ENCODE measurements at regions not wholly inside any gene's neighbourhood (a gene's known extent, or its start where the extent isn't known, plus 50 kb on each side); places are given as distances from the start of the nearest gene placed in this dataset.

DNA sequence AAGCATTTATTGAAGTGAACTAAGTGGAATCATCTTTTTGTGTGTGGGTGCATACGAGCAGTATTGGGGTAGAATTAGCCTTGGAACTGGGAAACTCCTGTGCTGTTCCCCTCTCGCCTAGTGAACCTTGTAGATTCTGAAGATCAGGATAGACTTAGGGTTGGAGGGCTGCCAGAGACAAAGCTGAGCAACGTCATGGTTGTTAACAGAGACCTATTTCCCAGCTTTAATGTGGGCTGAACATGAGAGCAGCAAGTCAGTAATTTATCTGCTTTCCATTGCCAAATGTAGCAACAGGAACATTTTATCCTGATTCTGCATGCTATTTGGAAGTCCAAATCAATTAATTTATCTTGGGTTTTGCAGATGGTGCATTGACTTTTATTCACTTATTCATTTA is 246.6 kb downstream of the IL20RB start:
- no peak for DNase-seq (ENCODE audit: low read depth, low spot score)

DNA sequence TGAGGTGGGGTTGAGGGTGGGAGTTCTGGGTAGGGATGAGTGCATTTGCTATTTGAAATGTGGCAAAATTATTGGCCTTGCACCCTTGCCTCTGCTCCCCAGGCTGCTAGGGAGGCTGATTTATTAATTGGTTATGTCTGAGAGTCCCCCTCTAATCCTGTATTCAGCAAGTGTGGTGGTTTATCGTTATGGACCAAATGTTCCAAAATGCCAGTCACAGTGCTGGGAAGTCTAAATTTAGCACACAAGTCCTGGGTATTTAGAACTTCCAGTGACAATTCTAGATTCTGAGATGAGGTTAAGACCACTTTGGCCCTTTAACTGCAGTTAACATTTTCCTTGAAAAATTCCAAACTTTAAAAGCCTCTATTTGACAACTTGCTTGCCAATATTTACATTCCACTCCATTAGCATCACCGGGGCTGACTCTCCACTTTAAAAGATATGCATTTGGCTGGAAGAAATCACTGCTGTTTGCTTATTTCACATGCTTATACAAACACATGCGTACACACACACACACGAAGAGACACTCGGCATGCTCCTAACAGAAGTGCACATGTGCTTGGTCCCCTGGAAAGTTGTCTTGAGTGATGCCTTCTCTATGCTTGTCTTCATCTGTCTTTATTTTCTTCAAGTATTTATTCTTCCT is 247.7 kb downstream of the IL20RB start:
- DNase-seq (ENCODE audit: low read depth, low spot score): peak; percentile 41

DNA sequence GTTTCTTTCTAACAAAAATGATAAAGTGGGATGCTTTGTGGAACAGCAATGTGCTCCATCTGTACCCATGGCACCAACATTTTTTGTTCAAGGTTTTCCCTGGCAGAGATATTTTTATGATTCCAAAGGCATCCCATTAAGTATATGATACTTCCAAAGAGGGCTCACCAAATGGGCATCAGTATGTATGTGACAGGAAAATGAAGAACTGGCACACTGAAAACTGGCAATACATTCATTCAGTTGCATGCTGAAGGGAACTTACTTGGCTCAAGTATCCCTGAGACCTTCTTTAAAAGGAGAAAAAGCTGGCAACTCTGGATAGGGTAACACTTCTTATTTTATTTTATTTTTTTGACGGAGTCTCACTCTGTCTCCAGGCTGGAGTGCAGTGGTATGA is 249.8 kb downstream of the IL20RB start:
- no peak for DNase-seq (ENCODE audit: low read depth, low spot score)

DNA sequence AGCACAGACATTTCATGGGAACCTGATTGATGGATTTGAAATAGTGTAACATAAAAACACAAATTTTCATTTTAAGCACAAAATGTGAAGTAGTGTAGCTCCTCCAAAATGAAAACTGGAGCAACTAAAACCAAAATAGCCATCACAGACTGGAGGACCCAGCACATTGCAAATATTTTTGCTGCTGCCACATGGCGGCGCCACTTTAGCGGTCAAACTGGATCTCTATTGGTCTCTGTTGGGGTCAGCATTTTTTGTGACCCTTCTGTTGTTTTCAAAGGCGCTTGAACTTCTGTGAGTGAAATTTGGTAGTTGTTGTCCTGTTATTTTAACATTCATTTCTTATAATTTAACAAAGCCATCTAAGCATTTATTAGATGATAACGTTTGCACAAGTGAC is 259.9 kb downstream of the IL20RB start:
- no peak for DNase-seq (ENCODE audit: low read depth, low spot score)

DNA sequence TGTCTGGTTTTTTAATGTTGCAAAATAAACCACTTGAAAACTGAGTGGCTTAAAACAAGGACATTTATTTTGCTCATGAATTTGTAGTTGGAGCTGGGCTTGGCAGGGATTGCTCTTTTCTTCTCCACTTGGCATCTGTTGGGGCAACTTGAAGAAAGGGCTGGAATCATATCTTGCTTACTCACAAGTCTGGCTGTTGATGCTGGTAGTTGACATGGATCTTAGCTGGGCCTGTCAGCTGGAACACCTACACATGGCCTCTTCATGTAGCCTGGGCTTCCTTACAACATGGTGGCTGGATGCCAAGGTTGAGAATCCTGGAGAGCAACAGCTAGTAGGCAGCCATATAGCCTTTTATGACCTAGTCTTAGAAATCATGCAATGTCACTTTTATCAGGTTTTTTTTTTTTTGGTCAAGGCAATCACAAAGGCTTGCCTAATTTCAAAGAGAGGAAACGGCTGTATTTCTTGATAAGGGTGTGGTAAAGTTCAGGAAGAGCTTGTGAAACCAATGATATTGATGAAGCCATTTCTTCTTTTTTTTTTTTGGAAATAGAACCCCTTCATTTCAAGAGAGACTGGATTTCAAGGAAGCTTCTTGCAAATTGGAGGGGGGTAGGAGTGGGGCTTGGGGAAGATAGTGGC is 262.1 kb downstream of the IL20RB start:
- no peak for DNase-seq (ENCODE audit: low read depth, low spot score)

DNA sequence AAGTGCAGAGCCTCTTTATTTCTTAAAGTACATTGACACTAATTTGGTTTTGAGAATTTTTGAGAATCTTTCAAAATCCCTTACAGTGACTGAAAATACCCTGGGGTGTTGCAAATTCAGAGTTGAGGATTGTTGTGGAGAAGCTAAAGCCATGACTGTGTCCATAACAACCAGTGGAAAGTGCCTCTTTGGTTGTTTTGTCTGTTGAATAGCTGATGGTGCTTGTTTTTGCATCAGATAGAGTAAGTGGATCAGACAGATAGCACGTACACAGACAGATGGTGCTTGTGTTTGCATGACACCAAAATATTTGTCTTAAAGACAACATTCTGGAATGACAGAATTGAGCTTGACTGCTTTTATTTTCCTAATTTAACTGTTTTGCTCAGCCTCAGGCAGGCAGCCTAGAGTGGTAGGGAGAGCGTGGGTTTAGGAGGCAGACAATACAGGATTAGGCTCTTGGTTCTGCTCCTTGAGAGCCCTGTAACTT is 265.0 kb downstream of the IL20RB start:
- DNase-seq (ENCODE audit: low read depth, low spot score): no peak

DNA sequence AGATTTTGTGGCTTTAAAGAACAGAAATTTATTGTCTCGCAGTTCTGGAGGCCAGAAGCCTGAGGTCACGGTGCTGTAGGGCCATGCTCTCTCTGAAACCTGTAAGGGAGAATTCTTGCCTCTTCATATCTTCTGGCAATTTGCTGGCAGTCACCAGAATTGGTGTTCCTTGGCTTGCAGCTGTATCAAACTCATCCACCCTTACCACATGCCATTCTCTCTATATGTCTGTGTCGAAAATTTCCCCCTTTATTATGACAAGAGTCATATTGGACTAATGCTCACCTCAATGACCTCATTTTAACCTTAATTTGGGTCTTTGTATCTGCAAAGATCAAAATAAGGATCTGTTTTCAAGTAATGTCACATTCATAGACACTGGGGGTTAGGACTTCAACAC is 266.7 kb downstream of the IL20RB start:
- DNase-seq (ENCODE audit: low read depth, low spot score): no peak

DNA sequence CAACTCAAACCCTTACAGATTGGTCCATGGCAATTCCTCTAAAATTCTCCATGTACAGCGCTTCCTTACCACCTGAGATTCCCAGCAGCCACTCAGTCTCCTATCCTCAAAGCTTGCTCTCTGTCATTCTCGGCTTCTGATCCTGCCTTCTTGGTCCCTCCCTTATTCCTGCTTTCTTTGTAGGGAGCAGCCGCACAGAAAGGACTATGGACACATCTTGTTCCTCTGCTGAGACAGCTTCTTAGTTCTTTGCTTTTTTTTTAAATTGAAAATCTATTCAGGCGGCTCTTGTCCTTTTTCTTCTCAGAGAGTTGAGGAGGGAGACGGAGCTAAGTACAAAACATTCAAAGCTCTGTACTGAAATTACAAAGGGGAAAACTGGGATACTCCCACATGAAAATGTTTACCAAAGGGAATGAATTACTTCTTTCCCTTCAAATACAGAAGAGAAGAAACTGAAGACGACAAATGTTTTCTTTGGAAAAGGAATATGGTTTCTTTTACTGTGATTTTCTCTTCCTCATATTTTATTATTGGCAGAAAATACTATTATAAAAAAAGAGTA is 285.1 kb downstream of the IL20RB start:
- DNase-seq (ENCODE audit: low read depth, low spot score): no peak

DNA sequence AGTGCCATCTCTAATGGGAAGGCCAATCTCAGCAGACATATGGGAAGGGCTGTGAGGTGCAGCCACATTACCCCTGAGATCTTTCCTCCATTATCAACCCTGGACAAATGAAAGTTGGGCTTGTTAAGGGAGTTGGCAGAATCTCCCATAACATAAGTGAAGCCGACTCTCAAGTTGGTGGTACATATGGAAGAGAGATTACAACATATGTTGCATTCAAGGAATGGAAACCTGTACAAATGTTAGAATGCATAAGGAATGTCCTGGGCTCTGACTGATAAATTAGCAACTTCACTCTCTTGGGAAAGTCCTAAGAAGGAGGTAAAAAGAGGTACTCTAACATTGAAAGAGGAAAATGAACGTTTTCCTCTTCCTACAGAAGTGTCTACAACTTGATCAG is 288.7 kb downstream of the IL20RB start:
- DNase-seq (ENCODE audit: low read depth, low spot score): no peak

DNA sequence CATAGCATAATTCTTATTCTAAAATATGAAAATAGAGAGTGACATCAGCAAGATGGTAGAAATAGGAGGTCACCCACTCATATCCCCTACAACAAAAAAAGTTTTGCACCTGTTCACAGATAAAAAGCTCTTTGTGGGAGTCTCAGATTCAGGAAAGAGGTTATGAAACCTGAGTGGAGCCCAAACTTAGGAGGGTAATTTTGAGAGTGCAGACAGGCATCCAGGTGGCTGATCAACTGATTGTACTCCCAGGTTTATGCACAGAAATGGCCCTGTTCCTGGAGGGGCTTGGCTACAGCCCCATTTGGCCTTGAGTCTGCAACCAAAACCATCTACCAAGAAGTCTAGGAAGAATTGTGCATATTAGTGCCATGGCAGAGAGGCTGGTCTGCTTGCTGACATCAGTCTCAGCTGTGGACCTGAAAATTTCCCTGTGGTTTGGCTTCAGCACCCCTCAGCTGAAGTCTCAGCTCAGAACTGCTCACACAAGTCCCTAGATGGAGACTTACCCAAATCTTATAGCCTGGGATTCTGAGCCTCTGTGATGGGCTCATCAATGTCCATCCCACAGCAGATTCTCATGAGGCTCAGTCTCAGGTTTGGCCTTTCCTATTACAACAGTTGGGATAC is 291.6 kb downstream of the IL20RB start:
- DNase-seq (ENCODE audit: low read depth, low spot score): no peak

DNA sequence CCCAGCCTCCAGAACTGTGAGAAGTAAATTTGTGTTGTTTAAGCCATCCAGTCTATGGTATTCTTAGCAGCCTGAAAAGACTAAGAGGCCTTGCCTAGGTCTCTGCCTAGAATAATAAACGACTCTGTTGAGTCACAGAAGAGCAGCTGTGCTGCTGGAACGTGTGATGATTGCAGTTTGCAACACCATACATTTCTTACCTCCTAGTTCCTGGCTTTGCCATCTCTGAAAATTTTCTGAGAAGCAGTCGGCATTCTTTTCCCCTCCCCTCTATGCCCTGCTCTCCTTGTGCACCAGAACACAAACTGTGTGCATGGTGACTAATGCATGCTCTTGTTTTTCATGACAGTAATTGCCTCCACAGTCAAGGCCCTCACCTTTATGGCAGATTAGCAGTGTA is 301.3 kb downstream of the IL20RB start:
- DNase-seq (ENCODE audit: low read depth, low spot score): no peak

DNA sequence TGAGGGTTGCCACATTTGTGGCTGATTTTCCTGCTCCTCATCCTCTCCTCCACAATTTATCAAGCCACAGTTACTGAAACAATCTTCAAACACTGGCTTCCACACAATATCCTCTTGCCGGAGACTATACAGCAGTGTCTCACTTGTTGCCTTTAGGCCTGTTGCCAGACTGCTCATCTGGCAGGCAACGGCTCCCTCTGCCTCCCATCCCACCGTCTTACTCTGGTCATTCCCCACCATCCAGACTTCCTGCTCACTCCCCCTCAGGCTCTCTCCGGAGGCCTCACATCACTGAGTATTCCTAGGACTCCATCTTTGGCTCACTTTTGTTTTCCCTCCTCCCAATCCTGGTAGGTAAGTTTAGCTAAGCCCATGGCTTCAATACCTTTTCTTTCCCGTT is 301.9 kb downstream of the IL20RB start:
- DNase-seq (ENCODE audit: low read depth, low spot score): no peak

DNA sequence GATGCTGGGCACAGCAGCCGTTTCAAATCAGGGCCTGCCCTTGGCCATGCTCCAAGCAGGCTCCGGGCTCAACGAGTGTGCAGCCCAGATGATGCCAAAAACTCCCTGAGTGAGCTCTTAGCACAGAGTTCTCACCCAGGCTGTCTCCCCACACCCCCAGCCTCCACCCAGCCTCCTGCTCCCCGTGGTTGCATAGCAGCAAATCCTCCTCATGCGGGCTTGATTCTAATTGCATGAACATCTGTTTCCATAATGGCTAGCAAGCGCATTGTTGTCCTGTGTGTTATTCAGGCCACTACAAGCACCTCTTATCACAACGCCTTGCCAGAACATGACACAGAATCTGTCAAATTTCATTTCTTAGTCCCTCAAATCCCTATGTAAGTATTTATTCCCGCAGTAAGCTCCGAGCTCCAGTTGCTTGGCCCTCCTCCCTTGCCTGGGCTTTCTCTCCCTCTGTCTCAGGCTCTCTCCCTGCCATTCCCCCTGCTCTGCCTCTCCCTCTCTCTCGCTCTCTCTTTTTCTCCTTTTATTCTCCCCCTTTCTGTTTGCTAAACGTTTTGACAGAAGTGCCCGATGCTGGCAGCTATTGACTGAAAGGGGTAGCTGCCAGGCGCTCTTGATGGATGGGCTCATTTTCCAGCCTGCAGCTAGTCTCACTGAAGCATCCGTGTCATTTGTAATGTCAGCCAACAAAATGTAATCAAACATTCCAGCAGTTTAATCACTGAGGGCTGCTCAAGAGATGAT is 306.5 kb downstream of the IL20RB start:
- DNase-seq (ENCODE audit: low read depth, low spot score): no peak

DNA sequence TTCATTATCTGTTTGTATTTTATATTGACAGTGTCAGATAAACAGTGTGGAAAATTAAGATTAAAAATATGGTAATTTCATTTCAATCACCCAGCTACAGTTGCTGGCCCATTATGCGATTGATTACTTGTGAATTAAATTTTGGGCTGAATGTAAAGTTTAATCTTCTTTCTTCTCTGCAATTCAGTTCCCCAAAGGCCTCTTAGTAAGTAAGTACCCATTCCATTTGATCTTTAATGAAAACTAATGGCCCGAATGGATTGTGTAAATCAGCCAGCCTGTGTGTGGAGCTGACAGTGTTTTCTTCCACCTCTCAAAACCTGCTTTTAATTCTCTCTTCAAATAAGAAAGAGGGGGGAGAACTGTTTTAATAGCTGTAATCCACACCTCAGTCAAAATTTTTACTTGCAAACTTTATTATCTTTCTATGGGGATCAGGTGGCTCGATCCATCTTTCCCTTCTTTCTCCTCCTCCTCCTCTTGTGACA is 307.1 kb downstream of the IL20RB start:
- DNase-seq (ENCODE audit: low read depth, low spot score): no peak

DNA sequence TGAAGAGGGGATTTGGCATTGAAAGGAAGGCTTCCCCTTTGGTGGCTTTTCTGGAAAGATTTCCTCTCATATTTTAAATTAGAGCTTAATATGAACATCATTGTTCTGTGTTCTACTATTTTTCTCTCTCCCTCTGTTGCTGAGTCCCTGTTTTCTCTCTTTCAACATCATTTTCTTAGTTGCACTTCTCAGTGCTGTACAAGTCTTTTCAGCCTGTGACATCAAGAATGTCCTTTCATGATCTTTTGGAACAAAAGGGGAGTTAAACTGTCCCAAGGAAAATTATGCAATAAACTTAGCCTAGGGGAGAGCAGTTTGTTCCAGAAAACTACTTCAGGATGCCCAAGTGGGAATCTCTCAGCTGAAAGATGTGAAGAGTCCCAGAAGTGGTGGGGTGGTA is 325.1 kb downstream of the IL20RB start:
- DNase-seq (ENCODE audit: low read depth, low spot score): no peak

DNA sequence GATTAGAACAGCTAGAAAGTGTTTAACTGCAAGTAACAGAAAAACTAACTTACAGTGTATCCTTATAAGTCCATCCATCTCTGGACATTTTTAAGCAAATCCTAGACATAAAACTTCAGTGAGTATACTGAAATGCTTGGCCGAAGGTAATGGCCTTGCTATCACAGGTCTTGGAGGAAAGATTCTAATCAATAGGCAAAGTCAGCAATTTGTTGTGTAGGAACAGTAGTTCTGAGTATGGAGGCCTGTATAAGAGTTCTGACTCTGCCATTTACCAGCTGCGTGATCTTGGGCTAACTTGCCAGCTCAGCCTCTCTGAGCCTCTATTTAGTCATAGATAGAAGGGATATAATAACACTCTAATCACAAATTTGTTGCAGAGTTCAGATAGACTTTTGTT is 328.1 kb downstream of the IL20RB start:
- DNase-seq (ENCODE audit: low read depth, low spot score): no peak

DNA sequence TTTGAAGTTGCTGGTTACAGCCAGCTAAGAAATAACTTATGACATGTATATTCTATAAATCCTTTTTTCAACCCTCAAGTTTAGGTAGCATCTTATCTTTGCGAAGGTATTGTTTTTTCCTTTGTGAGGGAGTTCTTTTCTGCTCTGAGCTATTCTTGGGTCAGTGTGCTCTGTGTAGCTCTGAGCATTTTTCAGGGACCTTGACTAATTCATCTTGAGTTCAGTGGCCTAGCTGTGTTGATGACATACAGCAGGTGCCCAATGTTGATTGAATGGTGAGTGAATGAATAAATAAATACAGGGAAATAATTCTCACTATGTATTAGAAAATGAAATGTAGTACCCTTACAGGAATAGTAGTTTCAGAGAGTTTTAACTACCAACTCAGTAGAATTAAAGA is 335.3 kb downstream of the IL20RB start:
- no peak for DNase-seq (ENCODE audit: low read depth, low spot score)

DNA sequence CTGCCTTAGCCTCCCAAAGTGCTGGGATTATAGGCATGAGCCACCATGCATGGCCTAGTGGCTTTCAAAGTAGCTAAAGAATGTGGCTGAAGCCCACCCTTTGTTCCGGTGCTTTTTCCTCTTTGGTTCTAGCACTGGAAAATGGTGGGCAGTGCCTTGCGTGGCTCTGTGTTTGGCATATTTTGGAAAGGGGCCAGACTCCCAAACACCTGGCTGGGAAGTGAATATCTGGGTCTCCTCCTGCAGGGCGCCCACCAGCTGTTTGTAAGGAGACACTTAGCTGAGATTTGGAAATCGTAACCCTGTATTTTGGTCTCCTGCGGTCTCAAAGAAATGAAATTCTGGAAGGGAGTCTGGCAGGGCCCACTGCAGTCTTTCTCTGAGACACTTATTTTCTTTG is 336.4 kb downstream of the IL20RB start:
- DNase-seq (ENCODE audit: low read depth, low spot score): no peak

DNA sequence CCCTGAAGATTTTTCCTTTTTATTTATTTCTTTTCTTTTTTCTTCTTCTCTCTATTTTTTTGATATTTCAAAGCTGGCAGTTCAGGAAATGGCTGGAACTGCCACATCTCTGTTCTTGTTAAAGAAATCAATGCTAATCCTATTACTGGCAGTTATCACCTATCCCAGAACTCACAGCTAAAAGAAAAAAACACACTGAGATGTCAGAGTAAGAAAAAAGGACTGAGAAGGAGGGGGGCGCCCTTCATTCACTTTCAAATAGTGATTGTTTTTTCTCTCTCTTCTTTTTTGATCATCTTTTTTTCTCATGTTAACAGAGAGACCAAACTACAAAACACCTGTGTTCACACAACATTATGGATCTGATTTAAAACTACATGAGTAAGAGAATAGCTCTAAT is 337.1 kb downstream of the IL20RB start:
- no peak for DNase-seq (ENCODE audit: low read depth, low spot score)

DNA sequence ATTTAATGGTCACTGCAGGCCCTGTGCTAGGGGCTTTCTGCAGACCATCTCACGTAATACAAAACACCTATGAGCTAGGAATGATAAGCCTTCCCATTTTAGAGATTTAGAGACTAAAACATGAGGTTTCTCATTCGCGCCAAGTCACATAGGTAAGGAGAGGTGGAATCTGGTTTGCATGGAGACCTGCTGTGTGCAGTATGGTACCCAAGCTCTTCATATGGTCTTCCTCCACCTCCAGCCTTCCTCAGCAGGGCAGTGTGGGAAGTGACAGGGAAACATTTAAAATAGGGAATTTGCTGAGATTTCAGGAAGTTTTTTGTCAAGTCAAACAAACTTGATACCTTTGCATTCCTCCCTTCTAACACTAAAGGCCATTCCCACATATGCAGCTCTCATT is 337.6 kb downstream of the IL20RB start:
- no peak for DNase-seq (ENCODE audit: low read depth, low spot score)

DNA sequence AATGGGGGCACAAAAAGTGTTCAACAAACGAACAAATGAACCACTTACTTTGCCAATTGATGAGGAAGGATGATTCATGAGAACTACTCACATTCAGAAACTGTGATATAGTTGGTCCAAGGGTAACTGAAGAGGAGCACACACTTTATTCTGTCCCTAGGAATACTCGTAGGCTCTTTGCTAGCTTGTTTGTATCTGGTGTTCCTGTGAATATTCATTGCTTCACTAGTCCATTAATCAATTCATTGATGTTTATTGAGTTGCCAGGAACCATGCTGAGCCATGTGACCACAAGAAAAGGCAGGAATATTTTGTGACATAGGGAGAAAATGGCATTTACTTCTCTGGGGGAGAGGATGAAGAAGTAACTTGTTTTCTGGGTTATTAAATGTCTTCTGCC is 338.3 kb downstream of the IL20RB start:
- no peak for DNase-seq (ENCODE audit: low read depth, low spot score)

DNA sequence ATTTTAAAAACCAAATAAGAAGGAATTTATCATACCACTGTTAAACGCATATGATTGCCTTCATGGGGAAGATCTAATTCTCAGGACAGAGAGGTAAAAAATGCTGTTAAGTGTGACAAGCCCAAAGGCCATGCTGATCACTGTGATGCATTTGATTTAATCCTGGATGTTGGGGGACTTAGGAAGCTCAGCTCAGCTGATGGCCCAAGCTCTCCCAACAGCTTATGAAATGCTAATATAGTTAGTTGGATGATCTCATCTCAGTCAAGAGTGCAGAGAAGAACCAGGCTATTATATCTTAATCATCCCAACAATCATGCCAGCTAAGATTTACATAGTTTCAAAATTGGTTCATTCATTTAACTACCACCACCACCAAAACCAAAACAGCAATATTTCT is 340.0 kb downstream of the IL20RB start:
- no peak for DNase-seq (ENCODE audit: low read depth, low spot score)
